H1 (cell line): ENCODE measurements at regions not wholly inside any gene's neighbourhood (a gene's known extent, or its start where the extent isn't known, plus 50 kb on each side); places are given as distances from the start of the nearest gene placed in this dataset.

ENCODE experiments used
- BRCA1 ChIP-seq: IDR thresholded peaks from 2 replicates; pipeline ENCODE4 v1.6.1; 2012; ENCODE audit warnings: low read depth, low read length, improper control_type of control experiment
- CHD7 ChIP-seq: fragments of 300-600 bp; sonication (generic); IDR thresholded peaks from 2 replicates; pipeline ENCODE4 v1.7.1; 2012; ENCODE audit warnings: low read length, moderate library complexity, mild to moderate bottlenecking, inconsistent platforms; ENCODE audit not compliant: insufficient replicate concordance
- CREB1 ChIP-seq: IDR thresholded peaks from 2 replicates; pipeline ENCODE4 v1.6.1; 2012; ENCODE audit warnings: inconsistent platforms
- MAFK ChIP-seq: IDR thresholded peaks from 2 replicates; pipeline ENCODE4 v1.6.1; 2012; ENCODE audit warnings: low read depth, mild to moderate bottlenecking, improper control_type of control experiment, low read length
- ZNF274 ChIP-seq: IDR thresholded peaks from 2 replicates; pipeline ENCODE4 v1.7.0; 2012; ENCODE audit warnings: low read length, borderline replicate concordance; ENCODE audit errors: extremely low read depth

- TF ChIP-seq CHD7: no peak
- TF ChIP-seq BRCA1: no peak
- no peak for TF ChIP-seq CREB1
- TF ChIP-seq ZNF274: no peak
- no peak for TF ChIP-seq MAFK
These were observed 83.5 kb upstream of the CDC42BPA start (continued) for GRCh38 chr1:227401562-227402342.
